ENCODE measurements at regions not wholly inside any gene's neighbourhood (a gene's known extent, or its start where the extent isn't known, plus 50 kb on each side); places are given as distances from the start of the nearest gene placed in this dataset.

GRCh38 chr5:133839090-133839489 is 129.3 kb downstream of the C5orf15 start:
- no peak for DNase-seq (ENCODE audit: low read depth, low spot score)
- H3K27ac ChIP-seq: no peak overlapping the region

GRCh38 chr5:133838286-133838685 is 130.1 kb downstream of the C5orf15 start:
- H3K27ac ChIP-seq: no peak overlapping the region
- no peak for DNase-seq (ENCODE audit: low read depth, low spot score)

- H3K27ac ChIP-seq: no peak overlapping the region
- peak; percentile 36 for DNase-seq (ENCODE audit: low read depth, low spot score)
Measured at GRCh38 chr5:133831491-133832224, 136.8 kb downstream of the C5orf15 start.

GRCh38 chr5:133830911-133831310 is 137.5 kb downstream of the C5orf15 start:
- H3K27ac ChIP-seq: no peak overlapping the region
- DNase-seq (ENCODE audit: low read depth, low spot score): no peak

- DNase-seq (ENCODE audit: low read depth, low spot score): no peak
- H3K27ac ChIP-seq: no peak overlapping the region
Measured at GRCh38 chr5:133830281-133830680, 138.1 kb downstream of the C5orf15 start.

- DNase-seq (ENCODE audit: low read depth, low spot score): no peak
- no peak overlapping the region for H3K27ac ChIP-seq
Measured at GRCh38 chr5:133829786-133830185, 138.6 kb downstream of the C5orf15 start.

GRCh38 chr5:133828722-133829121 is 139.7 kb downstream of the C5orf15 start:
- H3K27ac ChIP-seq: no peak overlapping the region
- DNase-seq (ENCODE audit: low read depth, low spot score): no peak

- no peak for DNase-seq (ENCODE audit: low read depth, low spot score)
- H3K27ac ChIP-seq: no peak overlapping the region
Measured at GRCh38 chr5:133827830-133828229, 140.6 kb downstream of the C5orf15 start.

GRCh38 chr5:133827011-133827410 is 141.4 kb downstream of the C5orf15 start:
- no peak for DNase-seq (ENCODE audit: low read depth, low spot score)
- H3K27ac ChIP-seq: no peak overlapping the region

GRCh38 chr5:133825631-133826289 is 142.7 kb downstream of the C5orf15 start:
- no peak overlapping the region for H3K27ac ChIP-seq
- no peak for DNase-seq (ENCODE audit: low read depth, low spot score)

- H3K27ac ChIP-seq: no peak overlapping the region
- no peak for DNase-seq (ENCODE audit: low read depth, low spot score)
Measured at GRCh38 chr5:133824661-133825254, 143.7 kb downstream of the C5orf15 start.

GRCh38 chr5:133821889-133822288 is 146.5 kb downstream of the C5orf15 start:
- no peak overlapping the region for H3K27ac ChIP-seq
- DNase-seq (ENCODE audit: low read depth, low spot score): no peak

- DNase-seq (ENCODE audit: low read depth, low spot score): no peak
- H3K27ac ChIP-seq: no peak overlapping the region
Measured at GRCh38 chr5:133821311-133821741, 147.1 kb downstream of the C5orf15 start.

- DNase-seq (ENCODE audit: low read depth, low spot score): no peak
- no peak overlapping the region for H3K27ac ChIP-seq
Measured at GRCh38 chr5:133820507-133820906, 147.9 kb downstream of the C5orf15 start.

- no peak overlapping the region for H3K27ac ChIP-seq
- no peak for DNase-seq (ENCODE audit: low read depth, low spot score)
Measured at GRCh38 chr5:133819977-133820471, 148.4 kb downstream of the C5orf15 start.

GRCh38 chr5:133818869-133819600 is 149.4 kb downstream of the C5orf15 start:
- DNase-seq (ENCODE audit: low read depth, low spot score): no peak
- H3K27ac ChIP-seq: no peak overlapping the region

GRCh38 chr5:133818031-133818431 is 150.4 kb downstream of the C5orf15 start:
- no peak overlapping the region for H3K27ac ChIP-seq
- DNase-seq (ENCODE audit: low read depth, low spot score): peak; percentile 22

- no peak overlapping the region for H3K27ac ChIP-seq
- DNase-seq (ENCODE audit: low read depth, low spot score): no peak
Measured at GRCh38 chr5:133817456-133817855, 151.0 kb downstream of the C5orf15 start.

- no peak overlapping the region for H3K27ac ChIP-seq
- no peak for DNase-seq (ENCODE audit: low read depth, low spot score)
Measured at GRCh38 chr5:133816791-133817190, 151.6 kb downstream of the C5orf15 start.

- H3K27ac ChIP-seq: no peak overlapping the region
- DNase-seq (ENCODE audit: low read depth, low spot score): no peak
Measured at GRCh38 chr5:133814152-133814551, 154.3 kb downstream of the C5orf15 start.

GRCh38 chr5:133811168-133811567 is 157.3 kb downstream of the C5orf15 start:
- H3K27ac ChIP-seq: no peak overlapping the region
- no peak for DNase-seq (ENCODE audit: low read depth, low spot score)

Measured in epithelial cell of prostate (primary cell).